IMR-90 (cell line): ENCODE measurements at regions not wholly inside any gene's neighbourhood (a gene's known extent, or its start where the extent isn't known, plus 50 kb on each side); places are given as distances from the start of the nearest gene placed in this dataset.
A peak's percentile ranks its signal among the peaks of the same experiment; 100 is the strongest.

Experiments
- ATAC-seq: fragments of 200-7000 bp; cut with Tn5 transposase; 2 replicates; pipeline ENCODE4 v1.9.1; 2020; ENCODE audit warnings: low read depth, mild to moderate bottlenecking, moderate library complexity
- BruUV-seq: library from RNA; stranded (reverse); fragments of 400-500 nt; replicated peaks from 2 replicates; lab custom pipeline; 2021; lab: Mats Ljungman, UMichigan
- CTCF ChIA-PET: fragments of 300-600 bp; formaldehyde crosslinking; extraction: SDS; loops from one replicate; lab custom pipeline; 2021; ENCODE audit warnings: antibody characterized with exemption; lab: Yijun Ruan, JAX
- POLR2A ChIA-PET: fragments of 300-600 bp; sonication (Branson Sonifier 250); formaldehyde crosslinking; loops from one replicate; lab custom pipeline; 2022; ENCODE audit warnings: antibody characterized with exemption; ENCODE audit not compliant: unreplicated experiment; lab: Charles Lee
- DNase-seq: peaks from one replicate; pipeline ENCODE4 v3.0.0; 2013
- H2AFZ ChIP-seq: replicated peaks from 2 replicates; pipeline ENCODE3; 2013; ENCODE audit warnings: low read length, mild to moderate bottlenecking; ENCODE audit not compliant: poor library complexity
- H2AK5ac ChIP-seq: 2 replicates; pipeline ENCODE4 v1.6.1; 2013; ENCODE audit warnings: low read depth, low read length, inconsistent platforms
- H2AK9ac ChIP-seq: replicated peaks from 2 replicates; pipeline ENCODE3; 2013; ENCODE audit warnings: mild to moderate bottlenecking, low read depth, low read length, moderate library complexity; ENCODE audit not compliant: poor library complexity
- H2BK120ac ChIP-seq: 2 replicates; pipeline ENCODE4 v1.6.1; 2013; ENCODE audit warnings: low read depth, low read length, inconsistent platforms
- H2BK15ac ChIP-seq: 3 replicates; pipeline ENCODE4 v1.6.1; 2013; ENCODE audit warnings: low read depth, low read length, inconsistent platforms
- H2BK20ac ChIP-seq: 2 replicates; pipeline ENCODE4 v1.6.1; 2013; ENCODE audit warnings: low read depth, mild to moderate bottlenecking, inconsistent platforms, low read length, moderate library complexity
- H2BK5ac ChIP-seq: 2 replicates; pipeline ENCODE4 v1.6.1; 2013; ENCODE audit warnings: mild to moderate bottlenecking, low read depth, low read length, inconsistent platforms; ENCODE audit not compliant: poor library complexity, severe bottlenecking
- H3K14ac ChIP-seq: replicated peaks from 2 replicates; pipeline ENCODE4 v1.6.1; 2013; ENCODE audit warnings: low read depth, low read length, inconsistent platforms
- H3K18ac ChIP-seq: 2 replicates; pipeline ENCODE4 v1.6.1; 2013; ENCODE audit warnings: low read depth, low read length, control low read depth
- H3K23ac ChIP-seq: 2 replicates; pipeline ENCODE4 v1.6.1; 2013; ENCODE audit warnings: low read depth, low read length, inconsistent platforms
- H3K27ac ChIP-seq: 2 replicates; pipeline ENCODE4 v1.5.1; 2013; ENCODE audit warnings: mild to moderate bottlenecking, control low read depth, low read length; ENCODE audit not compliant: insufficient read depth
- H3K27me3 ChIP-seq: 2 replicates; pipeline ENCODE4 v1.6.1; 2013; ENCODE audit warnings: low read length; ENCODE audit not compliant: control insufficient read depth, insufficient read depth
- H3K36me3 ChIP-seq: 2 replicates; pipeline ENCODE4 v1.6.1; 2013; ENCODE audit warnings: low read length, mixed read lengths; ENCODE audit not compliant: control insufficient read depth, insufficient read depth
- H3K4ac ChIP-seq: 2 replicates; pipeline ENCODE4 v1.6.1; 2013; ENCODE audit warnings: low read depth, low read length, inconsistent platforms
- H3K4me1 ChIP-seq: 2 replicates; pipeline ENCODE4 v1.6.1; 2013; ENCODE audit warnings: low read length, mixed read lengths; ENCODE audit not compliant: control insufficient read depth, insufficient read depth
- H3K4me2 ChIP-seq: 2 replicates; pipeline ENCODE4 v1.6.1; 2013; ENCODE audit warnings: low read depth, mild to moderate bottlenecking, control low read depth, low read length, moderate library complexity
- H3K4me3 ChIP-seq: 2 replicates; pipeline ENCODE4 v1.5.1; 2013; ENCODE audit warnings: low read depth, mild to moderate bottlenecking, control low read depth, low read length, moderate library complexity; ENCODE audit not compliant: insufficient read depth
- H3K56ac ChIP-seq: 2 replicates; pipeline ENCODE4 v1.6.1; 2013; ENCODE audit warnings: low read length, inconsistent platforms; ENCODE audit not compliant: insufficient read depth; ENCODE audit errors: extremely low read depth
- H3K79me1 ChIP-seq, 2 experiments: 2 replicates each; pipeline ENCODE4 v1.6.1; 2013; ENCODE audit warnings: low read length in 2 of 2, inconsistent platforms in 1 of 2, low read depth in 1 of 2
- H3K9ac ChIP-seq: 2 replicates; pipeline ENCODE4 v1.6.1; 2013; ENCODE audit warnings: low read depth, low read length, control low read depth
- H3K9me1 ChIP-seq: 2 replicates; pipeline ENCODE4 v1.6.1; 2013; ENCODE audit warnings: low read length, inconsistent platforms; ENCODE audit not compliant: insufficient read depth
- H3K9me3 ChIP-seq: 2 replicates; pipeline ENCODE4 v1.6.1; 2013; ENCODE audit warnings: low read length; ENCODE audit not compliant: control insufficient read depth, insufficient read depth
- H4K20me1 ChIP-seq: 2 replicates; pipeline ENCODE4 v1.6.1; 2013; ENCODE audit warnings: low read length, inconsistent platforms; ENCODE audit not compliant: insufficient read depth
- H4K5ac ChIP-seq: 2 replicates; pipeline ENCODE4 v1.6.1; 2013; ENCODE audit warnings: mild to moderate bottlenecking, low read depth, low read length, control low read depth
- H4K8ac ChIP-seq, 2 experiments: 2 replicates each; pipeline ENCODE4 v1.6.1; 2013; ENCODE audit warnings: low read depth in 2 of 2, low read length in 2 of 2, control low read depth in 1 of 2, inconsistent platforms in 1 of 2
- H4K91ac ChIP-seq: 2 replicates; pipeline ENCODE4 v1.6.1; 2013; ENCODE audit warnings: low read depth, low read length, inconsistent platforms; ENCODE audit not compliant: insufficient read depth
- BHLHE40 ChIP-seq: fragments of 150-350 bp; IDR thresholded peaks from 2 replicates; pipeline ENCODE4 v1.6.1; 2016; ENCODE audit warnings: mild to moderate bottlenecking, low read depth, low read length
- CEBPB ChIP-seq: IDR thresholded peaks from 2 replicates; pipeline ENCODE4 v1.6.1; 2012; ENCODE audit warnings: low read depth, low read length, improper control_type of control experiment
- FOS ChIP-seq: fragments of 150-350 bp; IDR thresholded peaks from 2 replicates; pipeline ENCODE4 v1.6.1; 2016; ENCODE audit warnings: low read depth, low read length
- NFE2L2 ChIP-seq: fragments of 150-350 bp; IDR thresholded peaks from 2 replicates; pipeline ENCODE4 v1.6.1; 2016; ENCODE audit warnings: low read depth, mild to moderate bottlenecking, low read length
- SMC3 ChIP-seq: fragments of 150-350 bp; IDR thresholded peaks from 2 replicates; pipeline ENCODE4 v1.6.1; 2016; ENCODE audit warnings: low read depth, mild to moderate bottlenecking, antibody characterized with exemption, low read length, moderate library complexity
- WGBS, 2 experiments: methylation state at CpG; one replicate each; pipeline versions ENCODE4 v1.1.5 to v1.1.7; 2013; ENCODE audit warnings: missing lambda C conversion rate in 2 of 2; ENCODE audit not compliant: insufficient read length in 1 of 2; ENCODE audit errors: extremely low coverage in 2 of 2; 5-methylcytosine and 5-hydroxymethylcytosine counted together
- dilution Hi-C: fragments of 300-500 bp; cut with HindIII; formaldehyde crosslinking; loops from one replicate; pipeline ENCODE4 v1.14.3; 2018; ENCODE audit warnings: low sequenced_read_pairs; ENCODE audit not compliant: unreplicated experiment
- in situ Hi-C: fragments of 300-500 bp; cut with MboI; formaldehyde crosslinking; loops from 3 replicates; pipeline ENCODE4 v1.14.3; 2019; ENCODE audit warnings: low sequenced_read_pairs, inconsistent platforms, mixed read lengths
- intact Hi-C: fragments of 100-400 bp; cut with micrococcal nuclease; formaldehyde crosslinking; loops from 2 replicates; pipeline ENCODE4 v1.10.0; 2022

DNA sequence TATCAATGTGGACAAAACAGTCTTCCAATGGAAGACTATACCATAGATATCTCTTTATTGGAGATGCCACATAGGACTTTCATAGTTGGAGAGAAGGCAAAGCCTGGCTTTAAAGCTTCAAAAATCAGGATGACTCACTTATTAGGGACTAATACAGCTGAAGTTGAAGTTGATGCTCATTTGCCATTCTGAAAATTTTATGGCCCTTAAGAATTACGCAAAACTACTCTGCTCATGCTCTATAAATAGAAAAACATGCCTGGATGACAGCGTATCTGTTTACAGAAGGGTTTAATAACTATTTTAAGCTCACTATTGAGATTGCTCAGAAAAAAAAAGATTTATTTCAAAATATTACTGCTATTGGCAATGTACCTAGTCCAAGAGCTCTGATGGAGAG, 155.5 kb upstream of the DST start:
- no peak overlapping the region for H3K18ac ChIP-seq
- no peak overlapping the region for H2AK5ac ChIP-seq
- no CpG with 5 or more reads among the region's 2 CpGs for WGBS, 2 experiments
- no peak overlapping the region for H3K4me3 ChIP-seq
- H3K4ac ChIP-seq = no peak overlapping the region
- no peak overlapping the region for H3K14ac ChIP-seq
- no peak overlapping the region for H2BK15ac ChIP-seq
- H4K8ac ChIP-seq = no peak overlapping the region
- no peak overlapping the region for H4K91ac ChIP-seq
- peak; percentile 40 for ATAC-seq
- peak overlapping the region; percentile 58 for H2BK5ac ChIP-seq
- peaks cover 13% of the 10 kb centered on the region; the same call in 1 of the 2 replicates for H3K9me1 ChIP-seq
- BruUV-seq = no TSS peak
- peaks cover 19% of the 10 kb centered on the region for H3K4me1 ChIP-seq
- no peaks in the 10 kb centered on the region for H3K27me3 ChIP-seq
- H3K79me1 ChIP-seq = peaks cover 24 to 70% of the 10 kb centered on the region in 2 experiments
- H2AK9ac ChIP-seq = no peak overlapping the region
- POLR2A ChIA-PET = interaction anchor here (1.0 kb wide), 1 partner anchor 11 kb away, joined by 5 read pairs; no protein-coding TSS in a partner anchor
- intact Hi-C loops (loop anchor here (5.0 kb wide), 1 partner anchor 44 kb away; no protein-coding TSS in a partner anchor), dilution Hi-C loops (no loop called here), in situ Hi-C loops (no loop called here)
- no peak overlapping the region for H3K9ac ChIP-seq
- no peak overlapping the region for H4K5ac ChIP-seq
- CTCF ChIA-PET = interaction anchor here (1.1 kb wide), 1 partner anchor 70 kb away, joined by 3 read pairs; no protein-coding TSS in a partner anchor
- TF ChIP-seq CEBPB (peak; percentile 92), BHLHE40 (peak; percentile 12; the same call in 1 of the 2 replicates), SMC3 (no peak), FOS (peak; percentile 54; the same call in 1 of the 2 replicates), NFE2L2 (no peak)
- no peak overlapping the region for H3K56ac ChIP-seq
- peaks cover 64% of the 10 kb centered on the region for H4K20me1 ChIP-seq
- no peak overlapping the region for H3K27ac ChIP-seq
- no peak overlapping the region for H2BK120ac ChIP-seq
- no peak overlapping the region for H3K23ac ChIP-seq
- DNase-seq = peak; percentile 90
- no peaks in the 10 kb centered on the region for H3K36me3 ChIP-seq
- no peaks in the 10 kb centered on the region for H3K9me3 ChIP-seq
- H3K4me2 ChIP-seq = peak overlapping the region; percentile 16; the same call in 1 of the 2 replicates
- H2AFZ ChIP-seq = no peak overlapping the region
- no peak overlapping the region for H2BK20ac ChIP-seq
